Coronary artery (tissue), 2 donors: ENCODE measurements at regions not wholly inside any gene's neighbourhood (a gene's known extent, or its start where the extent isn't known, plus 50 kb on each side); places are given as distances from the start of the nearest gene placed in this dataset.

ENCODE experiments used
- DNase-seq: peaks from one replicate; pipeline ENCODE4 v3.0.0-alpha.2; 2017; ENCODE audit warnings: low spot score
- H3K27ac ChIP-seq, 2 donors: fragments of 200-600 bp; sonication (generic); one replicate each; pipeline ENCODE4 v1.5.1; 2016 to 2019
- H3K4me3 ChIP-seq: fragments of 200-600 bp; sonication (generic); 2 replicates; pipeline ENCODE4 v1.5.1; 2016; ENCODE audit warnings: mild to moderate bottlenecking, moderate library complexity
- CTCF ChIP-seq: fragments of 200-600 bp; sonication (generic); IDR thresholded peaks from one replicate; pipeline ENCODE4 v1.5.1; 2019; ENCODE audit warnings: antibody characterized with exemption

GRCh38 chr13:105721016-105721415 lies 814.4 kb downstream of the EFNB2 start:
- no peak for DNase-seq
- no peak overlapping the region for H3K27ac ChIP-seq
- no peak for TF ChIP-seq CTCF
- H3K4me3 ChIP-seq: no peak overlapping the region

GRCh38 chr13:105719859-105720258 lies 815.6 kb downstream of the EFNB2 start:
- TF ChIP-seq CTCF: no peak
- no peak overlapping the region for H3K4me3 ChIP-seq
- H3K27ac ChIP-seq: no peak overlapping the region
- no peak for DNase-seq

- no peak for TF ChIP-seq CTCF
- DNase-seq: no peak
- Histone ChIP-seq H3K27ac (no peak overlapping the region), H3K4me3 (no peak overlapping the region)
These were observed 826.3 kb downstream of the EFNB2 start for GRCh38 chr13:105709181-105709580.

GRCh38 chr13:105703843-105704242 lies 831.6 kb downstream of the EFNB2 start:
- Histone ChIP-seq H3K27ac (no peak overlapping the region), H3K4me3 (no peak overlapping the region)
- no peak for TF ChIP-seq CTCF
- DNase-seq: no peak

GRCh38 chr13:105702441-105702840 lies 833.0 kb downstream of the EFNB2 start:
- H3K4me3 ChIP-seq: no peak overlapping the region
- no peak overlapping the region for H3K27ac ChIP-seq
- DNase-seq: no peak
- TF ChIP-seq CTCF: no peak

- no peak for DNase-seq
- TF ChIP-seq CTCF: no peak
- Histone ChIP-seq H3K4me3 (no peak overlapping the region), H3K27ac (no peak overlapping the region)
These were observed 842.7 kb downstream of the EFNB2 start for GRCh38 chr13:105692769-105693168.

GRCh38 chr13:105684216-105684615 lies 851.2 kb downstream of the EFNB2 start:
- Histone ChIP-seq H3K4me3 (no peak overlapping the region), H3K27ac (no peak overlapping the region)
- no peak for TF ChIP-seq CTCF
- no peak for DNase-seq
